Trophoblast cell (in vitro differentiated cells and primary cell): ENCODE measurements at regions not wholly inside any gene's neighbourhood (a gene's known extent, or its start where the extent isn't known, plus 50 kb on each side); places are given as distances from the start of the nearest gene placed in this dataset.
A peak's percentile ranks its signal among the peaks of the same experiment; 100 is the strongest.
"Not testable (repeated sequence)": the region's sequence is repeated elsewhere in the genome, so short reads cannot be mapped to it uniquely, and the experiment has no call there.

ENCODE experiments used
- DNase-seq, 2 donors: peaks; one replicate each; pipeline ENCODE4 v3.0.0-alpha.2; 2016
- H2AFZ ChIP-seq: 2 replicates; pipeline ENCODE4 v1.6.1; 2013; ENCODE audit warnings: low read length, moderate library complexity, mild to moderate bottlenecking; ENCODE audit not compliant: insufficient read depth, poor library complexity
- H2AK5ac ChIP-seq: 2 replicates; pipeline ENCODE4 v1.6.1; 2013; ENCODE audit warnings: mild to moderate bottlenecking, low read length
- H2BK120ac ChIP-seq: 2 replicates; pipeline ENCODE4 v1.6.1; 2013; ENCODE audit warnings: low read length, mild to moderate bottlenecking, moderate library complexity; ENCODE audit not compliant: insufficient read depth, poor library complexity
- H2BK12ac ChIP-seq: 2 replicates; pipeline ENCODE4 v1.6.1; 2013; ENCODE audit warnings: mild to moderate bottlenecking, low read length, moderate library complexity
- H2BK5ac ChIP-seq: 2 replicates; pipeline ENCODE4 v1.6.1; 2013; ENCODE audit warnings: low read length, low read depth, moderate library complexity, mild to moderate bottlenecking; ENCODE audit not compliant: poor library complexity
- H3K14ac ChIP-seq: 2 replicates; pipeline ENCODE4 v1.6.1; 2013; ENCODE audit warnings: mild to moderate bottlenecking, low read length
- H3K18ac ChIP-seq: 2 replicates; pipeline ENCODE4 v1.6.1; 2013; ENCODE audit warnings: mild to moderate bottlenecking, low read length
- H3K23ac ChIP-seq: 2 replicates; pipeline ENCODE4 v1.6.1; 2013; ENCODE audit warnings: low read length
- H3K27ac ChIP-seq: 2 replicates; pipeline ENCODE4 v1.5.1; 2013; ENCODE audit warnings: low read depth, mild to moderate bottlenecking, inconsistent platforms, low read length, moderate library complexity
- H3K27me3 ChIP-seq: 2 replicates; pipeline ENCODE4 v1.6.1; 2013; ENCODE audit warnings: inconsistent platforms, mild to moderate bottlenecking, low read length, moderate library complexity; ENCODE audit not compliant: insufficient read depth
- H3K36me3 ChIP-seq, 2 experiments: 1 replicate in 1 of 2; 2 replicates in 1 of 2; pipeline ENCODE4 v1.6.1; 2013; ENCODE audit warnings: low read length in 2 of 2, mild to moderate bottlenecking in 2 of 2, moderate library complexity in 1 of 2; ENCODE audit not compliant: insufficient read depth in 2 of 2, control insufficient read depth in 1 of 2
- H3K4ac ChIP-seq: 2 replicates; pipeline ENCODE4 v1.6.1; 2013; ENCODE audit warnings: low read depth, mild to moderate bottlenecking, low read length, moderate library complexity
- H3K4me1 ChIP-seq, 2 experiments: 1 replicate in 1 of 2; 2 replicates in 1 of 2; pipeline ENCODE4 v1.6.1; 2013; ENCODE audit warnings: low read length in 2 of 2, mild to moderate bottlenecking in 2 of 2, moderate library complexity in 1 of 2; ENCODE audit not compliant: insufficient read depth in 2 of 2, control insufficient read depth in 1 of 2
- H3K4me2 ChIP-seq: 2 replicates; pipeline ENCODE4 v1.6.1; 2013; ENCODE audit warnings: inconsistent platforms, mild to moderate bottlenecking, low read length, moderate library complexity
- H3K4me3 ChIP-seq: 2 replicates; pipeline ENCODE4 v1.5.1; 2013; ENCODE audit warnings: mild to moderate bottlenecking, low read depth, low read length, inconsistent platforms
- H3K79me1 ChIP-seq: one replicate; pipeline ENCODE4 v1.6.1; 2013; ENCODE audit warnings: low read length
- H3K79me2 ChIP-seq: 2 replicates; pipeline ENCODE4 v1.6.1; 2013; ENCODE audit warnings: low read length, mild to moderate bottlenecking; ENCODE audit not compliant: control insufficient read depth, insufficient read depth, poor library complexity
- H3K9ac ChIP-seq: 2 replicates; pipeline ENCODE4 v1.6.1; 2013; ENCODE audit warnings: mild to moderate bottlenecking, low read length
- H3K9me3 ChIP-seq: 2 replicates; pipeline ENCODE4 v1.6.1; 2013; ENCODE audit warnings: low read depth, mild to moderate bottlenecking, control low read depth, inconsistent platforms, low read length; ENCODE audit not compliant: insufficient read depth
- H4K12ac ChIP-seq: 2 replicates; pipeline ENCODE4 v1.6.1; 2013; ENCODE audit warnings: low read depth, mild to moderate bottlenecking, low read length, moderate library complexity
- H4K8ac ChIP-seq: 2 replicates; pipeline ENCODE4 v1.6.1; 2013; ENCODE audit warnings: low read depth, mild to moderate bottlenecking, low read length, moderate library complexity
- H4K91ac ChIP-seq: one replicate; pipeline ENCODE4 v1.6.1; 2013; ENCODE audit warnings: low read depth, mild to moderate bottlenecking, low read length, moderate library complexity
- WGBS: extraction: QIAGEN DNeasy Blood & Tissue Kit; methylation state at CpG from one replicate; pipeline ENCODE4 v1.1.7; 2013; ENCODE audit warnings: missing lambda C conversion rate; ENCODE audit not compliant: insufficient read length, insufficient coverage; ENCODE audit errors: extremely low coverage; 5-methylcytosine and 5-hydroxymethylcytosine counted together

DNA sequence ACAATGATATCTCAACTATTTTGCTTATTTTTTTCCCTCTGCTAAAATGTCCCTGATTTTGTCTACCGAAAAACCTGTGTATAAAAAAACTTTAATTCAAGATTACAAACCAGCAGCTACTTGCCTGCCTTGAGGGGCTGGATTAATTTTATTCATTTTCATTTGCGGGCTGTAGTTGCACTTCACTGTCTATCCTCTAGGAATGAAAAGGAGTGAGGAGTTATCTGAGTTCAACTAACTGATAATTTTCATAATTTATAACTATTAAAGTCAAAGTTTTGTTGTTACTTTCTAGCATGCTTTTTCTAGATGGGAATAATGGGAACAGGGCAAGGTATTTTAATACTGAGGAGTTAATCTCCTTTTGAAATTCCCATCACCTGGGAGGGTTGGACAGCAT is 50.3 kb upstream of the AGTPBP1 start:
- WGBS = no CpG with 5 or more reads among the region's 2 CpGs
- not testable (repeated sequence) for H2AK5ac ChIP-seq

DNA sequence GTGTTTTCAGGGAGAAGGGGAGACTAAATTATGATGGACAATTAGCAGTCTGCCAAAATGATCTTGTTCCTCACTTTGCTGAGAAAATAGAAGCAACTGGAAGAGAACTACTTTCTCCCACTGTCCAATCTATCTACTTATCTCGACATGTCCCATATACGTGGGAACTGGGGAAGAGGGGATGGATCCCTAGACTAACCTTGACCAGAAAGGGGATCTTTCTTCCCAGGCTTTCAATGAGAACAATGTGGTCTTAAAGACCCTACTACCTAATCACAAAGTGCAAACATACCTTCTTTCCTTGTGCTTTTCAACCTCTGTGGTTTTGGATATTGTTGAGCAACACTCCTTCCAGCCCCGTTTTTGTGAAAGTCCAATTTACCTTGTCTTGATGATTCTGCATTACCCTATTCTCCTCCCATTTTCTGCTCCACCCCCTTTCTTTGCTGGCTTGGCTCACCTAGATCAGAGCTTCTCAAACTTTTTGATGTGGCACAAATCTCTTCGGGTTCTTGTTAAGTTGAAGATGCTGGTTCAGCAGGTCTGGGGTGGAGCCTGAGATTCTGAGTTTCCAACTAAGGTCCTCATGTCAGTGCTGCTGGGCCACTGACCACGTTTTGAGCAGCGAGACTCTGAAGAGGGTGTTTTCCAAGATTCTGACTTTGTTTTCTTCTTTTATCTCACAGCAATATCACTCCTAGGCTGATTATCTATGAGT is 61.4 kb upstream of the AGTPBP1 start:
- not testable (repeated sequence) for H3K9ac ChIP-seq, H2BK12ac ChIP-seq, H3K79me1 ChIP-seq, H3K79me2 ChIP-seq, H3K27ac ChIP-seq, H3K27me3 ChIP-seq, H2AK5ac ChIP-seq, H3K23ac ChIP-seq, H4K12ac ChIP-seq, H4K8ac ChIP-seq, H2BK5ac ChIP-seq, H3K4me1 ChIP-seq, H3K4me2 ChIP-seq, H2BK120ac ChIP-seq, H3K4ac ChIP-seq, H3K4me3 ChIP-seq, H3K9me3 ChIP-seq, H4K91ac ChIP-seq, H3K14ac ChIP-seq, H3K36me3 ChIP-seq, H2AFZ ChIP-seq, DNase-seq, H3K18ac ChIP-seq
- no CpG with 5 or more reads among the region's 6 CpGs for WGBS

More for the DNA sequence above, 50.3 kb upstream of the AGTPBP1 start:
- H3K14ac ChIP-seq, H3K23ac ChIP-seq, H3K4ac ChIP-seq, H3K4me3 ChIP-seq, H4K91ac ChIP-seq, H3K4me2 ChIP-seq, H2AFZ ChIP-seq, H3K27me3 ChIP-seq, H3K18ac ChIP-seq, H3K36me3 ChIP-seq, DNase-seq, H4K12ac ChIP-seq, H3K9me3 ChIP-seq, H3K4me1 ChIP-seq, H2BK12ac ChIP-seq, H2BK120ac ChIP-seq, H3K79me1 ChIP-seq, H2BK5ac ChIP-seq, H3K79me2 ChIP-seq, H4K8ac ChIP-seq, H3K9ac ChIP-seq, H3K27ac ChIP-seq: not testable (repeated sequence)

DNA sequence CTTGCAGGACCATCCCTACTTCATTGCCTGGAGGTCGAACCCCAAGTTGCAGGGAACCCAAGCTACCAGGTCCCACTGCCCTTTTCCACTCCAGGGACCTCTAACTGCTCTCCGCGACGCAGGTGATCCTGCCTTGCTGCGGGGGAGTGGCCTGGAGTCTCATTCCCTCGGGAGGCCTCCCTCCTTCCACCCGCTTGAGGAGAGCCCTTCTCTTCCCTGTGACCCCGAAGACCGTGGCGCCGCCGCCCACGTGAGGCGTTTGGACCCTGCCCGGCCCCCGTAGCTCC is 63.0 kb upstream of the AGTPBP1 start:
- not testable (repeated sequence) for H2BK120ac ChIP-seq, H3K9me3 ChIP-seq, H3K27ac ChIP-seq, H3K14ac ChIP-seq, H2BK12ac ChIP-seq, H3K27me3 ChIP-seq, H2AK5ac ChIP-seq, H3K4me1 ChIP-seq, H3K79me2 ChIP-seq, H3K36me3 ChIP-seq, H4K12ac ChIP-seq, H3K23ac ChIP-seq, H3K18ac ChIP-seq, H3K9ac ChIP-seq, H3K4ac ChIP-seq, H3K79me1 ChIP-seq, H2BK5ac ChIP-seq, H4K91ac ChIP-seq, H4K8ac ChIP-seq
- H3K4me3 ChIP-seq = peak overlapping the region; percentile 86
- WGBS = no CpG with 5 or more reads among the region's 16 CpGs
- peak overlapping the region; percentile 81 for H2AFZ ChIP-seq
- peak overlapping the region; percentile 48 for H3K4me2 ChIP-seq
- peak; percentile 42 to 57 for DNase-seq

DNA sequence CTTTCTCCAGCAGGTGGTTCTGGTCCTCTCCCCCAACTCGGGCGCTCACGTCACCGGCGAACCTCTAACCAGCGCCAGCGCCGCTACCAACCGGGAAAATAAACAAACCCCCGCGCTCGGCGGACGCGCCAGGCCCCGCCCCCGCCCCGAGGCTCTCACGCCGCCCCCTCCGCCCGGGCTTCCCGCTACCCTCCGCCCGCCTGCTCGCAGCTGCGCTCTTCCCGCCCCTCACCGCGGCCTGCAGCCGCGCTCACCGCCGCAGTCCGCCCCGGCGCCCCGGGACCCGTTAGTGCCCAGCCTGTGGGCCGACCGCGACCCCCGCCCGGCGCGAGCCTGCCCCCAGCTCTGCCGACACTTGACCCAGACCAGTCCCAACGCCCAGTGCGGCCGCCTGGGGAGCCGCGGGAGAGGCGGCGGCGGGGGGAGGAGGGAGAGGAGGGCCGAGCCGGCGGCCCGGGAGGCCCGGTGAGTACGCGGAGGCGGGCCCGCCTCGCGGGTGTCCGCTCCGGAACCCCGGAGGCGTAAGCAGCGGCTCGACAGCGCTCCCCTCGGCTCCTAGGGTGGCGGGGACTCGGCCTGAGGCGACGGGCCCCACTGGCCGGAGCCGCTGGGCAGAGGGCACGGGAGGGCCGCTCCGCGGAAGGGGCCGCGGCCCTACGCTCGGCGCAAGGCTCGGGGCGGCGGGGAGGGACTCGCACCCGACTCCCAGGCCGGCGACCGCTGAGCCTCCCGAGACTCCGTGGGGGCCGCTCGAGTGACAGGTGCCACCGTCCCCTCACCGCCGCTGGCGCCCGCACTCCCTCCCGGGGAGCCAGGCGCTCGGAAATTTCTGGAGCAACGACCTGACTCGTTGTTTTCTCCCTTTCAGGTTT is 63.6 kb upstream of the AGTPBP1 start:
- not testable (repeated sequence) for H2BK12ac ChIP-seq, H3K9me3 ChIP-seq, H3K4ac ChIP-seq, H3K4me1 ChIP-seq, H3K79me2 ChIP-seq, H3K79me1 ChIP-seq, H2AK5ac ChIP-seq, H3K36me3 ChIP-seq, H3K23ac ChIP-seq, H3K27me3 ChIP-seq, H2BK120ac ChIP-seq
- no CpG with 5 or more reads among the region's 111 CpGs for WGBS
- Histone ChIP-seq H2AFZ (peak overlapping the region; percentile 81), H4K91ac (peak overlapping the region; percentile 62), H2BK5ac (peak overlapping the region; percentile 56), H3K4me3 (peak overlapping the region; percentile 86), H4K12ac (peak overlapping the region; percentile 18), H4K8ac (peak overlapping the region; percentile 85), H3K4me2 (peak overlapping the region; percentile 60), H3K18ac (peak overlapping the region; percentile 45), H3K14ac (peak overlapping the region; percentile 51), H3K27ac (peak overlapping the region; percentile 41), H3K9ac (peak overlapping the region; percentile 79)
- peak; percentile 30 to 65 for DNase-seq
